Transverse colon (tissue), 4 donors: ENCODE measurements at regions not wholly inside any gene's neighbourhood (a gene's known extent, or its start where the extent isn't known, plus 50 kb on each side); places are given as distances from the start of the nearest gene placed in this dataset.

Source experiments
- DNase-seq: peaks from one replicate; pipeline ENCODE4 v3.0.0-alpha.2; 2019
- H3K27ac ChIP-seq, 4 donors: fragments of 200-600 bp; sonication (generic); 2 replicates each; pipeline ENCODE4 v1.5.1; 2016 to 2018; ENCODE audit warnings: inconsistent platforms in 4 of 4
- H3K27me3 ChIP-seq: fragments of 200-600 bp; sonication (generic); 2 replicates; pipeline ENCODE4 v1.5.1; 2017; ENCODE audit warnings: inconsistent platforms
- H3K36me3 ChIP-seq, 4 donors: fragments of 200-600 bp; sonication (generic); 2 replicates each; pipeline ENCODE4 v1.5.1; 2017 to 2019; ENCODE audit warnings: inconsistent platforms in 4 of 4
- H3K4me1 ChIP-seq, 4 donors: fragments of 200-600 bp; sonication (generic); 2 replicates each; pipeline ENCODE4 v1.5.1; 2017 to 2020; ENCODE audit warnings: inconsistent platforms in 4 of 4
- H3K4me3 ChIP-seq, 4 donors: fragments of 200-600 bp; sonication (generic); 1 replicate in 1 of 4; 2 replicates in 3 of 4; pipeline versions ENCODE4 v1.5.1 to v1.6.1; 2017 to 2019; ENCODE audit warnings: inconsistent platforms in 4 of 4
- H3K9me3 ChIP-seq, 2 donors: fragments of 200-600 bp; sonication (generic); 2 replicates each; pipeline ENCODE4 v1.5.1; 2017 to 2019; ENCODE audit warnings: inconsistent platforms in 2 of 2
- EP300 ChIP-seq: sonication (generic); formaldehyde crosslinking; IDR thresholded peaks from one replicate; pipeline ENCODE4 v1.6.1; 2017; ENCODE audit warnings: antibody characterized with exemption, low read depth
- POLR2A ChIP-seq: fragments of 450-650 bp; IDR thresholded peaks from one replicate; pipeline ENCODE4 v1.6.1; 2016; ENCODE audit warnings: antibody characterized with exemption, mild to moderate bottlenecking, moderate library complexity
- POLR2AphosphoS5 ChIP-seq, 3 donors: sonication (generic); formaldehyde crosslinking; IDR thresholded peaks; one replicate each; pipeline ENCODE4 v1.6.1; 2016; ENCODE audit warnings: antibody characterized with exemption in 3 of 3
- WGBS, 2 donors: methylation state at CpG; one replicate each; pipeline ENCODE4 v1.1.5; 2018; ENCODE audit warnings: low coverage in 1 of 2; 5-methylcytosine and 5-hydroxymethylcytosine counted together
- in situ Hi-C, 4 donors: fragments of 200-750 bp; cut with MboI; loops; one replicate each; pipeline versions ENCODE4 v1.15.0 to v1.15.1; 2017; ENCODE audit warnings: low sequenced_read_pairs in 3 of 4, low pct_ligation_motif_present in 1 of 4, low pct_unique_long_range_greater_than_20kb in 1 of 4
- intact Hi-C: fragments of 100-400 bp; cut with DNase I; formaldehyde crosslinking; loops from one replicate; pipeline ENCODE4 v1.15.1; 2023; ENCODE audit warnings: low total_unique reads
- TF ChIP-seq, protein P1 (sequence below), 5 experiments: fragments of 200-600 bp in 3 of 5; fragments of 450-650 bp in 2 of 5; sonication (generic) in 3 of 5; IDR thresholded peaks; 1 replicate in 2 of 5; 2 replicates in 3 of 5; pipeline ENCODE4 v1.5.1; 2016 to 2017; ENCODE audit warnings: antibody characterized with exemption in 5 of 5, inconsistent platforms in 3 of 5, mild to moderate bottlenecking in 2 of 5, moderate library complexity in 1 of 5

DNA sequence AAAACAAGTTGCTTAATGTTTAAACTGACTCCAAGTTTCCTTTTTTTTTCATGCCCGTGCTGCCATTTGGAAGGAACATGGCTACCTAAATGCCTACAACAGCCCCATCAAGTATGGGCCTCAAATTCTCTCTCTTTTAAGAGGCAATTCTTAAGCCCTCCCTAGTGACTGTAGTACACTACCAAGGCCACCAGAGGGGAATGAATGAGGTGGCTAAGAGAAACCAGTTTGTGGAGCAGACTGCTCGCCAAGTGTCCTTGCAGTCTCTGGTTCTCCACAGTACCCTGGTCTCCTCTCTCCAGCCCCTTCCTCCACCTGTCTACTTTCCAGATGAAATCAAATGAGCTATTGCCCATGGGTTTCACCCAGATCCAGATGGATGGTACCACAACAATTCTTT is 1809.6 kb downstream of the BRINP3 start:
- Histone ChIP-seq H3K27ac (no peak overlapping the region), H3K27me3 (no peaks in the 10 kb centered on the region), H3K36me3 (no peaks in the 10 kb centered on the region), H3K4me1 (no peaks in the 10 kb centered on the region), H3K4me3 (no peak overlapping the region), H3K9me3 (no peaks in the 10 kb centered on the region)
- no peak for DNase-seq
- 84% methylated on average over 2 of the region's 2 CpGs; no CpG with 5 or more reads in 1 of the 2 donors for WGBS, 2 donors
- in situ Hi-C loops, result no loop called here
- TF ChIP-seq POLR2A (no peak), EP300 (no peak), POLR2AphosphoS5 (IDR thresholded peaks at IDR 0.05) (no peak)
- TF ChIP-seq, protein P1, sequence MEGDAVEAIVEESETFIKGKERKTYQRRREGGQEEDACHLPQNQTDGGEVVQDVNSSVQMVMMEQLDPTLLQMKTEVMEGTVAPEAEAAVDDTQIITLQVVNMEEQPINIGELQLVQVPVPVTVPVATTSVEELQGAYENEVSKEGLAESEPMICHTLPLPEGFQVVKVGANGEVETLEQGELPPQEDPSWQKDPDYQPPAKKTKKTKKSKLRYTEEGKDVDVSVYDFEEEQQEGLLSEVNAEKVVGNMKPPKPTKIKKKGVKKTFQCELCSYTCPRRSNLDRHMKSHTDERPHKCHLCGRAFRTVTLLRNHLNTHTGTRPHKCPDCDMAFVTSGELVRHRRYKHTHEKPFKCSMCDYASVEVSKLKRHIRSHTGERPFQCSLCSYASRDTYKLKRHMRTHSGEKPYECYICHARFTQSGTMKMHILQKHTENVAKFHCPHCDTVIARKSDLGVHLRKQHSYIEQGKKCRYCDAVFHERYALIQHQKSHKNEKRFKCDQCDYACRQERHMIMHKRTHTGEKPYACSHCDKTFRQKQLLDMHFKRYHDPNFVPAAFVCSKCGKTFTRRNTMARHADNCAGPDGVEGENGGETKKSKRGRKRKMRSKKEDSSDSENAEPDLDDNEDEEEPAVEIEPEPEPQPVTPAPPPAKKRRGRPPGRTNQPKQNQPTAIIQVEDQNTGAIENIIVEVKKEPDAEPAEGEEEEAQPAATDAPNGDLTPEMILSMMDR (IDR thresholded peaks at IDR 0.05), result no peak
- intact Hi-C loops, result no loop called here

DNA sequence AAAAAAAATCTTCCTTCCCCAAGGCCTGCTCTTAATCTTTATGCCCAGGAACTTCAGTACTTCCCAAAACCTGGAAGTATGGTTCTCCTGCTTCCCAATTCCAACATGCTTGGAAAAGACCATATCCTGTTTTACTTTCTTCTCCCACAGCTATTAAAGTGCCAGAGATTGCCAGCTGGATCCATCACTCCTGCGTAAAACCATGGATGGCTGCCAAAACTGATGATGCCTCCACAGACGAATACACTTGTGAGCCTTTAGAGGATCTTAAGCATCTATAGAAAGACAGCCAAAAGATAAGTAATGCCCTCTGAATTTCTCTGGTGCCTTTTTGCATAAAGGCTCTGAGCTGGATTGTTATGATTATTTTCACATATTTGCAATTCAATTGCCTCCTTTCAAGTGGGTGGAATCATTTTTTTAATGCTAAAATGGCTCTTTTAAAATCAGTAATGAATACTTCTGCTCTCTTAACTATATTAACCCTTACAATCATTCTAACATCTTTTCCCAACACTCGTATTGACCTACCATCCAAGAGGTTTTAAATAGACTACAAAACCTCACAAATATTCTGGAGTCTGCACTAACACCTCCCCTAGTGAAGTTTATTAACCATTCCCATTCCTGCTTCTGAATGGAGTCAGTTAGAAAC is 1807.8 kb downstream of the BRINP3 start:
- H3K27ac ChIP-seq, result no peak overlapping the region
- intact Hi-C loops (no loop called here), in situ Hi-C loops (no loop called here)
- no peaks in the 10 kb centered on the region for H3K4me1 ChIP-seq
- no peaks in the 10 kb centered on the region for H3K27me3 ChIP-seq
- 45 to 92% methylated on average over 1 to 3 of the region's 3 CpGs for WGBS, 2 donors
- H3K36me3 ChIP-seq, result no peaks in the 10 kb centered on the region
- TF ChIP-seq, protein P1 (IDR thresholded peaks at IDR 0.05), result no peak
- no peak for TF ChIP-seq POLR2A
- TF ChIP-seq POLR2AphosphoS5 (IDR thresholded peaks at IDR 0.05), result no peak
- TF ChIP-seq EP300, result no peak
- no peaks in the 10 kb centered on the region for H3K9me3 ChIP-seq
- no peak for DNase-seq
- no peak overlapping the region for H3K4me3 ChIP-seq

DNA sequence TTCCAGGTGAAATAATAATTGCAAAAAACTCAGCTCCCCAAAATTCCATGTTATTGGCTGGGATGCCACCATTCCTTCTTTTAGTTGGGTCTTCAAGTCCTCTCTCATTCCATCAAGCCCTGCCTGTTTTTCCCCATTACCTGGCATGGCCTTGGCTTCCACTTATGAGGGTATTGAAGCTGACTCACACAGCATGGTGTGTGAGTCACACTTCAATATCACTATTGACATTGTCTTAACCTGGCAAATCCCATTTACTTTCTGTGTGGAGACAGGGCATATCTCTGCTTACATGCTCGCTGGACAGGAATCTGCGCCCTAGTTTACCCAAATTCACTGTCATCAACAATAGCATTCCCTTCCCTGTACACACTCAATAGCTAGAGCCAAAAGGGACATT is 1806.8 kb downstream of the BRINP3 start:
- no peaks in the 10 kb centered on the region for H3K36me3 ChIP-seq
- no peak for TF ChIP-seq POLR2A
- no peak for TF ChIP-seq EP300
- TF ChIP-seq POLR2AphosphoS5 (IDR thresholded peaks at IDR 0.05), result no peak
- TF ChIP-seq, protein P1 (IDR thresholded peaks at IDR 0.05), result no peak
- no peaks in the 10 kb centered on the region for H3K9me3 ChIP-seq
- in situ Hi-C loops (no loop called here), intact Hi-C loops (no loop called here)
- no peak overlapping the region for H3K27ac ChIP-seq
- DNase-seq, result no peak
- H3K4me1 ChIP-seq, result no peaks in the 10 kb centered on the region
- WGBS, 2 donors, result 67 to 82% methylated on average over 2 of the region's 2 CpGs
- H3K27me3 ChIP-seq, result no peaks in the 10 kb centered on the region
- no peak overlapping the region for H3K4me3 ChIP-seq

DNA sequence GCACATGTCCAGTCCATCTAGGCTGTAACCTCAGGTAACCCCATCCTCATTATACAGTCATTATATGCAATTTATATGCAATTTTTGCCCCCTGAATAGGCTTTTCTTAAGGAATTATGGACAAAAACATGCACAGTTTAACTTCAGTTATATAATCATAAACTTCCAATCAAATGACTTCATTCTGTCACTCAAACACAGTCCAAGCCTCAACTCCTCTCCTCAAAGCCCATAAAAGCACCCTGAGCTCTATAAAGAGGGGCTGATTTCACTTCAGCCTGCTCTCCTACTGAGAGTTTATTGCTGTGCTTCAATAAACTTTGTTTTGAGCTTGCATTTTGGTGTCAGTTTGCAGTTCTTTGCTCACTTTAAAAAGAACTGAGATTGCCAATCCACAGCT is 1805.5 kb downstream of the BRINP3 start:
- intact Hi-C loops, result no loop called here
- no peak for TF ChIP-seq EP300
- no peak for TF ChIP-seq POLR2AphosphoS5 (IDR thresholded peaks at IDR 0.05)
- TF ChIP-seq POLR2A, result no peak
- TF ChIP-seq, protein P1 (IDR thresholded peaks at IDR 0.05), result no peak
- no peak overlapping the region for H3K27ac ChIP-seq

More for the DNA sequence above, 1805.5 kb downstream of the BRINP3 start:
- H3K4me3 ChIP-seq, result no peak overlapping the region
- H3K9me3 ChIP-seq, result no peaks in the 10 kb centered on the region
- in situ Hi-C loops, result no loop called here
- no peaks in the 10 kb centered on the region for H3K27me3 ChIP-seq
- no peaks in the 10 kb centered on the region for H3K4me1 ChIP-seq
- no peaks in the 10 kb centered on the region for H3K36me3 ChIP-seq
- no peak for DNase-seq
